Mammary epithelial cell (primary cell): ENCODE measurements at regions not wholly inside any gene's neighbourhood (a gene's known extent, or its start where the extent isn't known, plus 50 kb on each side); places are given as distances from the start of the nearest gene placed in this dataset.

Source experiments
- CTCF ChIP-seq, 2 donors: IDR thresholded peaks in 1 of 2; conservative IDR thresholded peaks in 1 of 2; 2 replicates each; pipeline ENCODE4 v1.5.1; 2011 to 2012; ENCODE audit warnings: inconsistent platforms in 2 of 2, low read length in 2 of 2, mild to moderate bottlenecking in 2 of 2, control low read depth in 1 of 2, low read depth in 1 of 2; ENCODE audit not compliant: insufficient read depth in 1 of 2; ENCODE audit errors: extremely low read depth in 1 of 2
- EZH2 ChIP-seq: IDR thresholded peaks from 2 replicates; pipeline ENCODE4 v1.6.1; 2012; ENCODE audit warnings: low read length, inconsistent platforms, borderline replicate concordance

- TF ChIP-seq EZH2, result no peak
- no peak for TF ChIP-seq CTCF (conservative IDR thresholded peaks at IDR 0.05 in 1 of 2, IDR thresholded peaks at IDR 0.05 in 1 of 2; ENCODE audit: extremely low read depth in 1 of 2, insufficient read depth in 1 of 2, low read depth in 1 of 2, low read length in 2 of 2)
Measured at GRCh38 chr3:6066397-6066796, 794.5 kb upstream of the GRM7 start.
